Sigmoid colon (tissue), 6 donors: ENCODE measurements at regions not wholly inside any gene's neighbourhood (a gene's known extent, or its start where the extent isn't known, plus 50 kb on each side); places are given as distances from the start of the nearest gene placed in this dataset.

ENCODE experiments used
- DNase-seq: peaks from one replicate; pipeline ENCODE4 v3.0.0-alpha.2; 2019
- H3K27ac ChIP-seq, 4 donors: fragments of 200-600 bp; sonication (generic); one replicate each; pipeline ENCODE4 v1.5.1; 2016 to 2019; ENCODE audit warnings: mild to moderate bottlenecking in 1 of 4
- H3K27me3 ChIP-seq, 3 donors: fragments of 200-600 bp; sonication (generic); one replicate each; pipeline ENCODE4 v1.5.1; 2019; ENCODE audit warnings: mild to moderate bottlenecking in 1 of 3
- H3K36me3 ChIP-seq, 4 donors: fragments of 200-600 bp; sonication (generic); one replicate each; pipeline ENCODE4 v1.5.1; 2016 to 2019
- H3K4me1 ChIP-seq, 4 donors: fragments of 200-600 bp; sonication (generic); one replicate each; pipeline ENCODE4 v1.5.1; 2017 to 2019
- H3K4me3 ChIP-seq, 4 donors: fragments of 200-600 bp; sonication (generic); one replicate each; pipeline ENCODE4 v1.5.1; 2017 to 2019; ENCODE audit warnings: mild to moderate bottlenecking in 2 of 4, moderate library complexity in 1 of 4
- H3K9me3 ChIP-seq, 4 donors: fragments of 200-600 bp in 3 of 4; sonication (generic) in 3 of 4; one replicate each; pipeline versions ENCODE4 v1.5.1 to v1.6.1; 2013 to 2019
- CTCF ChIP-seq, 4 experiments: fragments of 450-650 bp in 3 of 4; fragments of 200-600 bp in 1 of 4; IDR thresholded peaks; one replicate each; pipeline ENCODE4 v1.5.1; 2016 to 2019; ENCODE audit warnings: antibody characterized with exemption in 4 of 4, mild to moderate bottlenecking in 3 of 4, moderate library complexity in 2 of 4
- EP300 ChIP-seq, 4 donors: sonication (generic); formaldehyde crosslinking; IDR thresholded peaks; one replicate each; pipeline ENCODE4 v1.6.1; 2017; ENCODE audit warnings: antibody characterized with exemption in 4 of 4
- POLR2A ChIP-seq, 2 donors: fragments of 450-650 bp; IDR thresholded peaks; one replicate each; pipeline ENCODE4 v1.6.1; 2016; ENCODE audit warnings: antibody characterized with exemption in 2 of 2, mild to moderate bottlenecking in 2 of 2, moderate library complexity in 2 of 2
- POLR2AphosphoS5 ChIP-seq, 4 donors: sonication (generic); formaldehyde crosslinking; IDR thresholded peaks; one replicate each; pipeline ENCODE4 v1.6.1; 2017; ENCODE audit warnings: antibody characterized with exemption in 4 of 4
- WGBS, 2 donors: extraction: QIAGEN DNeasy Blood & Tissue Kit; methylation state at CpG; one replicate each; pipeline ENCODE4 v1.1.7; 2013; 5-methylcytosine and 5-hydroxymethylcytosine counted together
- intact Hi-C: fragments of 100-400 bp; cut with DNase I; formaldehyde crosslinking; loops from one replicate; pipeline ENCODE4 v1.15.1; 2023
- donor health status: healthy with polysubstance abuse.
- donor health status: healthy.

DNA sequence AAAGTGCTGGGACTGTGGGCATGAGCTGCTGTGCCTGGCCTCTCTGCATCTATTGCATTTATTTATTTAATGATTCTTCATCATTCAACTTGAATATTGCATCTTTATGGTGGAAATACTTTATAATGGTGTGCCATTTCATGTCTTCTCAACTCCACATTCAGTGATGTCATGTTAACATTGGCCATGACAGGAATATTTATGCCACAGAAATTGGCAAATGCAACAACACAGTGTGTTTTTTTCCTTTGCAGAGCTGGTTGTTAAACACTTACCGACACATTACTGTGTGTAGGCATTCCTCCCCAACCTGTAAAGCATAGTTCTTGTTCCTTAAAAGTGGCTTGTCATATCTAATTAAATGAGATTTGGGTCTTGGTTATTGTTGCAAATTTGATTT is 57.4 kb upstream of the WDR26 start:
- WGBS, 2 donors: 15 to 52% methylated on average over 1 of the region's 1 CpG

GRCh38 chr1:224492632-224493031 is 58.0 kb upstream of the WDR26 start:
- no peaks in the 10 kb centered on the region for H3K9me3 ChIP-seq
- no peak overlapping the region for H3K27ac ChIP-seq
- 26 to 79% methylated on average over 2 of the region's 2 CpGs for WGBS, 2 donors
- intact Hi-C loops: no loop called here
- no peaks in the 10 kb centered on the region for H3K27me3 ChIP-seq
- H3K4me3 ChIP-seq: no peak overlapping the region
- no peak for TF ChIP-seq CTCF (IDR thresholded peaks at IDR 0.05)
- no peaks in the 10 kb centered on the region for H3K36me3 ChIP-seq
- no peak for DNase-seq
- H3K4me1 ChIP-seq: peaks cover 0 to under 1% (median 0%) of the 10 kb centered on the region in 4 donors

More for the DNA sequence above, 57.4 kb upstream of the WDR26 start:
- Histone ChIP-seq H3K36me3 (no peaks in the 10 kb centered on the region), H3K27ac (no peak overlapping the region), H3K4me1 (peaks cover 0 to 1% (median 0%) of the 10 kb centered on the region in 4 donors), H3K27me3 (no peaks in the 10 kb centered on the region), H3K4me3 (no peak overlapping the region), H3K9me3 (no peaks in the 10 kb centered on the region)
- intact Hi-C loops: no loop called here
- no peak for DNase-seq
- TF ChIP-seq CTCF (IDR thresholded peaks at IDR 0.05): no peak
- no peak for TF ChIP-seq EP300 (IDR thresholded peaks at IDR 0.05)
- no peak for TF ChIP-seq POLR2A (IDR thresholded peaks at IDR 0.05)
- TF ChIP-seq POLR2AphosphoS5 (IDR thresholded peaks at IDR 0.05): no peak

DNA sequence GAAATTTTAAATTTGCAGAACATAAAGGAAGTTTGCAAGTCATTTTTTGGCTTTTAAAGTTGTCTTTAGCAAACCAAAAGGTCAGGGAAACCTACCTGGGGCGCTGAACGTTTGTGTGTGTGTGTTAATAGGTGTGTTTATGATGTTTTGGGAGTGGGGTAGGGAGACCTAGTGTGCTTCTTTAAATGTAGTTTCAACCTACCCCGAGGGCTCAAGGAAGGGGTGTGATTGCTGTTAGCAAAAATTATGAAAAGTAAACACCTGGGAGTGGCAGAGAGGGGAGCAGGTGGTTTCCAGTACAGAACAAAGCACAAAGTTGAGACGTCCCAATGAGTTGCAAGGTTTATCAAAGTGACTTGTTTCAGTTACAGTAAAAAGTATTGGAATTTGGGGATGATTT is 58.7 kb upstream of the WDR26 start:
- H3K27ac ChIP-seq: no peak overlapping the region
- H3K4me1 ChIP-seq: peaks cover 0 to 6% (median 2%) of the 10 kb centered on the region in 4 donors
- no peak for TF ChIP-seq POLR2AphosphoS5 (IDR thresholded peaks at IDR 0.05)
- no peak for TF ChIP-seq CTCF (IDR thresholded peaks at IDR 0.05)
- WGBS, 2 donors: 9 to 53% methylated on average over 4 of the region's 4 CpGs
- DNase-seq: no peak
- no peak overlapping the region for H3K4me3 ChIP-seq
- H3K9me3 ChIP-seq: no peaks in the 10 kb centered on the region
- intact Hi-C loops: no loop called here
- H3K36me3 ChIP-seq: no peaks in the 10 kb centered on the region
- H3K27me3 ChIP-seq: no peaks in the 10 kb centered on the region

DNA sequence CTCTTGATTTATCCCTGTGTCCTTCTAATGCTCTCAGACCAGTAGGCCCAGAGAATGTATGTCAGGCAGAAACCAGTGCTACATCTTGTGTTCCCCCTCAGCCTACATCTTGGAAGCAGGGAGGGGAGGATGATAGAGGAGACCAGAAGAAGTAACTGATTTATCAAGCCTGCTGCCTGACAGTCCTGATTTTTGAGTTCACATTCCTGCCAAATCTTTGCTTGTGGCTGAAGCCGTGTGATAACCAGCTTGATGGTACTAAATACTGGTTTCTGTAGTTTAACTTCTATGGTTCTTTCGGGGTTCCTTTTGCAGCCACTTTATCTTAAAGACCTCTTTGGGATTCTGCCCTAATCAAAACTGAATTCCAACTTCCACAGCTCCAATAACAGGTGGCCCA is 59.7 kb upstream of the WDR26 start:
- H3K9me3 ChIP-seq: no peaks in the 10 kb centered on the region
- H3K36me3 ChIP-seq: no peaks in the 10 kb centered on the region
- 60 to 77% methylated on average over 2 of the region's 2 CpGs for WGBS, 2 donors
- TF ChIP-seq POLR2A (IDR thresholded peaks at IDR 0.05): no peak
- TF ChIP-seq CTCF (IDR thresholded peaks at IDR 0.05): no peak
- TF ChIP-seq EP300 (IDR thresholded peaks at IDR 0.05): no peak
- TF ChIP-seq POLR2AphosphoS5 (IDR thresholded peaks at IDR 0.05): no peak
- peaks cover 0 to 13% (median 8%) of the 10 kb centered on the region in 4 donors for H3K4me1 ChIP-seq
- H3K27me3 ChIP-seq: no peaks in the 10 kb centered on the region
- DNase-seq: no peak
- no peak overlapping the region for H3K4me3 ChIP-seq
- H3K27ac ChIP-seq: no peak overlapping the region
- intact Hi-C loops: no loop called here

DNA sequence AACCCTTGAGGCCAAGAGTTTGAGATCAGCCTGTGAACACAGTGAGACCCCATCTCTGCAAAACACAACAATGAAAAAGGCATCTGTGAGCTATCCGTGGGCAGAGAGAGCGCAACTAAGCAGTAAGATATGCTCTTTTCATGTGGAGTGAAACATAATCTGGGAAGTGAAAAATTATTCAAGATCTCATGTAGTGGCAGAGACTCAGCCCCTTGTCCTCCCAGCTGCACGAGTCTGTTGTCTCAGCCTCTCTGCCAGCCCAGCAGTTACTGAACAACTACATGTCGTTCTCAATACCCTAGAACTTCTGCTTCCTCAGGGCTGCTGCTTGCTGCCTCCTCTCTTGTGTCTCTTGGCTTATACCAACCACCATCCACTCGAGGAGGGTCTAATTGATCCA is 61.3 kb upstream of the WDR26 start:
- DNase-seq: no peak
- Histone ChIP-seq H3K4me3 (no peak overlapping the region), H3K9me3 (no peaks in the 10 kb centered on the region), H3K27ac (no peak overlapping the region), H3K4me1 (peaks cover 0 to 13% (median 8%) of the 10 kb centered on the region in 4 donors), H3K27me3 (no peaks in the 10 kb centered on the region), H3K36me3 (no peaks in the 10 kb centered on the region)
- WGBS, 2 donors: 73 to 75% methylated on average over 5 of the region's 5 CpGs
- TF ChIP-seq POLR2AphosphoS5 (IDR thresholded peaks at IDR 0.05): no peak
- TF ChIP-seq POLR2A (IDR thresholded peaks at IDR 0.05): no peak
- no peak for TF ChIP-seq CTCF (IDR thresholded peaks at IDR 0.05)
- TF ChIP-seq EP300 (IDR thresholded peaks at IDR 0.05): no peak
- intact Hi-C loops: no loop called here
